A673 (cell line): ENCODE measurements at regions not wholly inside any gene's neighbourhood (a gene's known extent, or its start where the extent isn't known, plus 50 kb on each side); places are given as distances from the start of the nearest gene placed in this dataset.
A peak's percentile ranks its signal among the peaks of the same experiment; 100 is the strongest.

ENCODE experiments used
- BruUV-seq: library from RNA; stranded (reverse); fragments of 400-500 nt; replicated peaks from 2 replicates; lab custom pipeline; 2021; lab: Mats Ljungman, UMichigan
- CTCF ChIA-PET: fragments of 300-600 bp; sonication (Branson Sonifier 250); formaldehyde crosslinking; loops from one replicate; lab custom pipeline; 2022; ENCODE audit warnings: antibody characterized with exemption; lab: Charles Lee
- POLR2A ChIA-PET: fragments of 300-600 bp; sonication (Branson Sonifier 250); formaldehyde crosslinking; loops from one replicate; lab custom pipeline; 2022; ENCODE audit warnings: antibody characterized with exemption; ENCODE audit not compliant: low non-redundant PET; lab: Charles Lee
- DNase-seq: peaks from one replicate; pipeline ENCODE4 v3.0.0-alpha.2; 2015; ENCODE audit warnings: low spot score
- H3K27ac ChIP-seq: fragments of 200-600 bp; sonication (generic); 2 replicates; pipeline ENCODE4 v1.5.1; 2016; ENCODE audit warnings: mixed run types, low read depth, mild to moderate bottlenecking, mixed read lengths, antibody characterized with exemption, low read length; ENCODE audit not compliant: poor library complexity, severe bottlenecking
- H3K27me3 ChIP-seq: fragments of 200-600 bp; sonication (generic); replicated peaks from 2 replicates; pipeline ENCODE4 v1.6.1; 2017; ENCODE audit warnings: mixed run types, low read depth, mild to moderate bottlenecking, mixed read lengths, antibody characterized with exemption, low read length; ENCODE audit not compliant: insufficient read depth, poor library complexity
- H3K36me3 ChIP-seq: fragments of 200-600 bp; sonication (generic); 2 replicates; pipeline ENCODE4 v1.6.1; 2016; ENCODE audit warnings: mixed run types, mild to moderate bottlenecking, mixed read lengths, antibody characterized with exemption, low read length; ENCODE audit not compliant: insufficient read depth, poor library complexity, severe bottlenecking
- H3K4me1 ChIP-seq: fragments of 200-600 bp; sonication (generic); 2 replicates; pipeline ENCODE4 v1.6.1; 2017; ENCODE audit warnings: mixed run types, mild to moderate bottlenecking, mixed read lengths, antibody characterized with exemption, low read length; ENCODE audit not compliant: insufficient read depth, poor library complexity, severe bottlenecking
- H3K4me3 ChIP-seq: fragments of 200-600 bp; sonication (generic); 2 replicates; pipeline ENCODE4 v1.5.1; 2016; ENCODE audit warnings: low read depth, mixed run types, mild to moderate bottlenecking, mixed read lengths, low read length; ENCODE audit not compliant: poor library complexity, severe bottlenecking
- H3K9me3 ChIP-seq: fragments of 200-600 bp; sonication (generic); 2 replicates; pipeline ENCODE4 v1.6.1; 2016; ENCODE audit warnings: mixed run types, low read depth, mild to moderate bottlenecking, mixed read lengths, antibody characterized with exemption, low read length; ENCODE audit not compliant: poor library complexity, severe bottlenecking
- CTCF ChIP-seq: fragments of 300-800, 200-600 bp; sonication (generic); conservative IDR thresholded peaks from 2 replicates; pipeline ENCODE4 v1.5.1; 2017; ENCODE audit warnings: low read depth, mild to moderate bottlenecking, antibody characterized with exemption, low read length, moderate library complexity, mixed read lengths
- EZH2 ChIP-seq: fragments of 200-600 bp; sonication (generic); IDR thresholded peaks from 2 replicates; pipeline ENCODE4 v1.6.1; 2017; ENCODE audit warnings: borderline replicate concordance, low read depth, mild to moderate bottlenecking, mixed read lengths, antibody characterized with exemption, low read length; ENCODE audit not compliant: poor library complexity, severe bottlenecking
- intact Hi-C: fragments of 100-400 bp; cut with micrococcal nuclease; formaldehyde crosslinking; loops from one replicate; pipeline ENCODE4 v1.10.0; 2022; ENCODE audit not compliant: unreplicated experiment

GRCh38 chr6:82681119-82681714 is 317.6 kb downstream of the TPBG start:
- H3K27ac ChIP-seq: no peak overlapping the region
- H3K4me1 ChIP-seq: peaks cover 14% of the 10 kb centered on the region
- DNase-seq: no peak
- H3K27me3 ChIP-seq: no peaks in the 10 kb centered on the region
- no TSS peak for BruUV-seq
- POLR2A ChIA-PET: interaction anchor here (0.7 kb wide), 1 partner anchor 410 kb away, joined by 3 read pairs; no protein-coding TSS in a partner anchor
- H3K9me3 ChIP-seq: peaks cover 27% of the 10 kb centered on the region
- CTCF ChIA-PET: no interaction called here
- peaks cover 9% of the 10 kb centered on the region for H3K36me3 ChIP-seq
- TF ChIP-seq CTCF (no peak), EZH2 (no peak)
- no peak overlapping the region for H3K4me3 ChIP-seq
- intact Hi-C loops: loop anchor here (10.0 kb wide), 1 partner anchor 156 kb away; no protein-coding TSS in a partner anchor

DNA sequence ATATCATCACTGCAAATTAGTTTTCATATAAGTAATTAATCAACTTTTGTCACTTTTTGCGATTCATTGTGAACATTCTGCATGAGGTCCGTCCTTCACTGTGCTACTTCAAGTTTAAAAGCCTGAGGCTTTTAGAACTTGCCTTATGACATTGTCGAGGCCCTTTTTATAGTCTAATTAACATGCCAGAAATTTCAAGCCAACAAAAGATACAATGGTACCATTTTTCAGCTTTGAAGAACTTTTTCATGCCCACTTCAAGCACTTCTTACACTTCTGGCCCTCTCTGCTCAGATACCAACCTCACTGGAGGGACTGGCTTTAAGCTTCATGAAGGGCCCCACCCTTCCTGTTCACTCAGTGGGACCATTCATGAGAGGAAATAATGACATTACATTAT is 323.1 kb downstream of the TPBG start:
- no peaks in the 10 kb centered on the region for H3K36me3 ChIP-seq
- no peak for TF ChIP-seq CTCF
- no peak for TF ChIP-seq EZH2
- peak overlapping the region; percentile 96 for H3K27ac ChIP-seq
- intact Hi-C loops: loop anchor here (1.0 to 10.0 kb wide), 4 partner anchors 70 to 1004 kb away; no protein-coding TSS in a partner anchor
- ChIA-PET POLR2A (interaction anchor here (1.4 kb wide), 1 partner anchor 426 kb away, joined by 4 read pairs; no protein-coding TSS in a partner anchor), CTCF (interaction anchor here (1.6 to 1.8 kb wide), 2 partner anchors 323 to 416 kb away, joined by 5 to 7 read pairs; partner anchors contain the start of gene TPBG)
- peaks cover 6% of the 10 kb centered on the region for H3K9me3 ChIP-seq
- DNase-seq: peak; percentile 94
- peaks cover 59% of the 10 kb centered on the region for H3K4me1 ChIP-seq
- BruUV-seq: no TSS peak
- no peak overlapping the region for H3K4me3 ChIP-seq
- H3K27me3 ChIP-seq: no peaks in the 10 kb centered on the region

GRCh38 chr6:82687855-82688254 is 324.2 kb downstream of the TPBG start:
- H3K4me1 ChIP-seq: peaks cover 65% of the 10 kb centered on the region
- POLR2A ChIA-PET: interaction anchor here (0.6 to 1.4 kb wide), 3 partner anchors 10 to 688 kb away, joined by 3 to 4 read pairs (median 3); no protein-coding TSS in a partner anchor
- peaks cover 6% of the 10 kb centered on the region for H3K9me3 ChIP-seq
- H3K4me3 ChIP-seq: peak overlapping the region; percentile 20
- CTCF ChIA-PET: interaction anchor here (1.6 to 1.8 kb wide), 2 partner anchors 325 to 417 kb away, joined by 5 to 7 read pairs; partner anchors contain the start of gene TPBG
- DNase-seq: peak; percentile 98
- peak overlapping the region; percentile 96 for H3K27ac ChIP-seq
- intact Hi-C loops: loop anchor here (1.0 to 10.0 kb wide), 4 partner anchors 72 to 1006 kb away; no protein-coding TSS in a partner anchor
- H3K27me3 ChIP-seq: no peaks in the 10 kb centered on the region
- BruUV-seq: no TSS peak
- no peaks in the 10 kb centered on the region for H3K36me3 ChIP-seq
- TF ChIP-seq EZH2 (no peak), CTCF (no peak)
